Calu3 (cell line): ENCODE measurements at regions not wholly inside any gene's neighbourhood (a gene's known extent, or its start where the extent isn't known, plus 50 kb on each side); places are given as distances from the start of the nearest gene placed in this dataset.
A peak's percentile ranks its signal among the peaks of the same experiment; 100 is the strongest.

Experiments
- BruUV-seq: library from RNA; stranded (reverse); fragments of 400-500 nt; replicated peaks from 2 replicates; lab custom pipeline; 2021; lab: Mats Ljungman, UMichigan
- CTCF ChIA-PET: fragments of 300-600 bp; sonication (Branson Sonifier 250); formaldehyde crosslinking; loops from one replicate; lab custom pipeline; 2022; ENCODE audit warnings: antibody characterized with exemption; lab: Charles Lee
- DNase-seq: peaks from one replicate; pipeline ENCODE4 v3.0.0; 2022
- H3K27ac Mint-ChIP-seq: one replicate; pipeline ENCODE4 v1.8.0; 2022; ENCODE audit warnings: mixed read lengths; ENCODE audit not compliant: unreplicated experiment
- H3K27me3 Mint-ChIP-seq: one replicate; pipeline ENCODE4 v1.8.0; 2022; ENCODE audit warnings: mixed read lengths; ENCODE audit not compliant: unreplicated experiment
- H3K36me3 Mint-ChIP-seq: one replicate; pipeline ENCODE4 v1.8.0; 2022; ENCODE audit warnings: mild to moderate bottlenecking, moderate library complexity, mixed read lengths; ENCODE audit not compliant: insufficient read depth, unreplicated experiment
- H3K4me1 Mint-ChIP-seq: one replicate; pipeline ENCODE4 v1.8.0; 2022; ENCODE audit warnings: mild to moderate bottlenecking, low read depth, mixed read lengths; ENCODE audit not compliant: unreplicated experiment
- H3K4me3 Mint-ChIP-seq: one replicate; pipeline ENCODE4 v1.8.0; 2022; ENCODE audit warnings: mild to moderate bottlenecking, low read depth, moderate library complexity, mixed read lengths; ENCODE audit not compliant: unreplicated experiment
- H3K9me3 Mint-ChIP-seq: one replicate; pipeline ENCODE4 v1.8.0; 2022; ENCODE audit warnings: low read depth, mixed read lengths; ENCODE audit not compliant: unreplicated experiment
- CTCF ChIP-seq: fragments of 200-600 bp; IDR thresholded peaks from one replicate; pipeline ENCODE4 v1.8.0; 2022; ENCODE audit warnings: antibody characterized with exemption; ENCODE audit not compliant: unreplicated experiment
- intact Hi-C: fragments of 100-400 bp; cut with micrococcal nuclease; formaldehyde crosslinking; loops from one replicate; pipeline ENCODE4 v1.10.0; 2022; ENCODE audit not compliant: unreplicated experiment

- H3K4me3 Mint-ChIP-seq = no peak overlapping the region
- no peak overlapping the region for H3K27ac Mint-ChIP-seq
- TF ChIP-seq CTCF = no peak
- no peaks in the 10 kb centered on the region for H3K27me3 Mint-ChIP-seq
- no peaks in the 10 kb centered on the region for H3K9me3 Mint-ChIP-seq
- intact Hi-C loops = no loop called here
- peaks cover 17% of the 10 kb centered on the region for H3K4me1 Mint-ChIP-seq
- no TSS peak for BruUV-seq
- CTCF ChIA-PET = no interaction called here
- DNase-seq = no peak
- H3K36me3 Mint-ChIP-seq = no peaks in the 10 kb centered on the region
Measured at GRCh38 chr13:50149932-50150331, 134.7 kb downstream of the KCNRG start.

DNA sequence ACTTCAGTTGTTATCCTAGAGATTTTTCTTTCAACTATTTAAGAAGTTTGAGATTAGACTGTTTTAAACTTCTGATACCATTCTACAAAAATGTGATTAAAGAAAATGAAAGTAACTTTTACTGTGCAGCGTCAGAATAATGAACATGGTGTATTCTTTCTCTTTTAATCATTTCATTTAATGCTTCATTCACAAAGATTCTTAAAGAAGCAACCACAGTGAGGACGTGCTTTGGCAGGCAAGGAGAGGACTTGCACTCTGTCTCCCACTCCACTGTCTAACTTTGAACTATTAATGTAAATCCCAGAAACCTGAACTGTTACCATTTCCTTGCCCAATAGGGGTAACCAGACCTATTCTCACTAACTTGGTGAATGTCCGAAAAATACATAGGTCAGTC is 137.0 kb downstream of the KCNRG start:
- CTCF ChIA-PET = no interaction called here

GRCh38 chr13:50152655-50153309 is 137.5 kb downstream of the KCNRG start:
- no TSS peak for BruUV-seq

More for the DNA sequence above, 137.0 kb downstream of the KCNRG start:
- peak overlapping the region; percentile 7 for H3K4me3 Mint-ChIP-seq
- H3K36me3 Mint-ChIP-seq = no peaks in the 10 kb centered on the region
- no peak for TF ChIP-seq CTCF
- H3K9me3 Mint-ChIP-seq = no peaks in the 10 kb centered on the region
- intact Hi-C loops = no loop called here
- H3K27me3 Mint-ChIP-seq = no peaks in the 10 kb centered on the region
- no peak for DNase-seq
- no peak overlapping the region for H3K27ac Mint-ChIP-seq
- peaks cover 17% of the 10 kb centered on the region for H3K4me1 Mint-ChIP-seq
- no TSS peak for BruUV-seq

DNA sequence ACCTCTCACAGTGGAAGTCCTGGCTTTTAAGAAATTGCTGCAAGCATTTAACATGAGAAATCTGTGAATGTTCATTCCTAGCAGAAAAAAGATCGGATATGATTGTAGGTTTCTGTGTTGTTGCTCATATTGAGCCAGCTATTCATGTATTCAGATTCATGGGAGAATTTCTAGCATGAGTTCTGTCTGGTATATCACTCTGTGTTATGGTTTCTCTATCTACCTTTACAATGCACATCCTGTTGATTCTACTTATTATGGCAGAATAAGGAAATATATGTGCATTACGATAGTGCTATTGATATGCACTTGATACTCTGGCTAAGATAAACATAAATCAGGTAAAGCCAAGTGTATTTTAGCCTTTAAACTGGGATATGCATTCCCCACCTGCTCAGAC is 138.2 kb downstream of the KCNRG start:
- H3K4me1 Mint-ChIP-seq = peaks cover 17% of the 10 kb centered on the region
- no peak overlapping the region for H3K27ac Mint-ChIP-seq
- CTCF ChIA-PET = no interaction called here
- H3K4me3 Mint-ChIP-seq = no peak overlapping the region
- H3K9me3 Mint-ChIP-seq = no peaks in the 10 kb centered on the region
- BruUV-seq = no TSS peak
- no peak for TF ChIP-seq CTCF
- intact Hi-C loops = no loop called here
- no peaks in the 10 kb centered on the region for H3K36me3 Mint-ChIP-seq
- no peak for DNase-seq
- no peaks in the 10 kb centered on the region for H3K27me3 Mint-ChIP-seq

More at GRCh38 chr13:50152655-50153309, 137.5 kb downstream of the KCNRG start:
- CTCF ChIA-PET = no interaction called here
- Mint-ChIP-seq H3K27ac (no peak overlapping the region), H3K36me3 (no peaks in the 10 kb centered on the region), H3K4me1 (peaks cover 17% of the 10 kb centered on the region), H3K4me3 (peak overlapping the region; percentile 7), H3K27me3 (no peaks in the 10 kb centered on the region), H3K9me3 (no peaks in the 10 kb centered on the region)
- no peak for DNase-seq
- TF ChIP-seq CTCF = no peak
- intact Hi-C loops = no loop called here
